ACC112 (cell line): ENCODE measurements at regions not wholly inside any gene's neighbourhood (a gene's known extent, or its start where the extent isn't known, plus 50 kb on each side); places are given as distances from the start of the nearest gene placed in this dataset.

ENCODE experiments used
- H2AFZ ChIP-seq: fragments of 200-600 bp; sonication (generic); one replicate; pipeline ENCODE4 v1.6.0; 2017; ENCODE audit warnings: antibody characterized with exemption, low read length; ENCODE audit not compliant: unreplicated experiment
- H3K27ac ChIP-seq: fragments of 200-600 bp; sonication (generic); 2 replicates; pipeline ENCODE4 v1.5.1; 2014; ENCODE audit warnings: low read depth, mild to moderate bottlenecking, antibody characterized with exemption, low read length, moderate library complexity
- H3K27me3 ChIP-seq: fragments of 200-600 bp; sonication (generic); 2 replicates; pipeline ENCODE4 v1.6.1; 2014; ENCODE audit warnings: mild to moderate bottlenecking, antibody characterized with exemption, low read length, moderate library complexity, mixed read lengths; ENCODE audit not compliant: insufficient read depth
- H3K36me3 ChIP-seq: fragments of 200-600 bp; sonication (generic); 2 replicates; pipeline ENCODE4 v1.6.1; 2016; ENCODE audit warnings: mild to moderate bottlenecking, antibody characterized with exemption, low read length, moderate library complexity, mixed read lengths; ENCODE audit not compliant: insufficient read depth
- H3K4me1 ChIP-seq: fragments of 200-600 bp; sonication (generic); one replicate; pipeline ENCODE4 v1.6.1; 2016; ENCODE audit warnings: low read length, mixed read lengths; ENCODE audit not compliant: insufficient read depth, unreplicated experiment, control insufficient read depth
- H3K4me3 ChIP-seq: fragments of 200-600 bp; sonication (generic); 2 replicates; pipeline ENCODE4 v1.5.1; 2014; ENCODE audit warnings: mild to moderate bottlenecking, low read depth, low read length
- H3K79me2 ChIP-seq: fragments of 200-600 bp; sonication (generic); one replicate; pipeline ENCODE4 v1.6.0; 2016; ENCODE audit warnings: low read length; ENCODE audit not compliant: control insufficient read depth, unreplicated experiment, insufficient read depth

DNA sequence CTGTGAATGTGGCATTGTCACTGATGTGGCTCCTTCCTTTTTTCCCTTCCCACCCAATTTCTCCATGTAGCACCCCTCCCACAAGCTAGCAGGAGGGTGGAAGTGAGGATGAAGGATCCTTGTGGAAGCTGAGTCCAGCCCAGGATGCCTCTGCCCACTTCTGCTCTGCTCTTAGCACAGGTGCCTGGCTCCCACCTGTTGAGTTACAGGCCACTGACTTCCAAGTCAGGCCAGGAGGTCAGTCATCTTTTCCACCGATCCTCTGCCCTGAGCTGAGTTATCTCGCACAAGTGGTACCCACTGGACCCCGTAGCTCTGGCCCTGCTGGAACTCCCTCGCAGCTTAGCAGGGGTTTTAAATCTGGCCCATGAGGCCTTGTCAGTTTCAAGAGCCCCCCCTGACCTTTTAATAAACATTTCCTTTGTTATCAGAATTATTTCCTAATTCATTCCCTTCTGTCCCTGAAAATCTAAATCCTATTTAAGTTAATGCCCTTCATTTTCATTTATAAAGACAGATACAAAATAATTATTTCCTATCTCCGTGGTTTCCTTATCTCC, 125.3 kb upstream of the CADM1 start:
- no peaks in the 10 kb centered on the region for H3K36me3 ChIP-seq
- H3K27me3 ChIP-seq, result no peaks in the 10 kb centered on the region
- H3K79me2 ChIP-seq, result no peaks in the 10 kb centered on the region
- no peak overlapping the region for H3K27ac ChIP-seq
- no peak overlapping the region for H2AFZ ChIP-seq
- no peaks in the 10 kb centered on the region for H3K4me1 ChIP-seq
- no peak overlapping the region for H3K4me3 ChIP-seq

GRCh38 chr11:115627666-115628460, 123.6 kb upstream of the CADM1 start:
- Histone ChIP-seq H3K27ac (no peak overlapping the region), H3K4me1 (no peaks in the 10 kb centered on the region), H3K27me3 (no peaks in the 10 kb centered on the region), H3K36me3 (no peaks in the 10 kb centered on the region), H3K4me3 (no peak overlapping the region), H2AFZ (no peak overlapping the region), H3K79me2 (no peaks in the 10 kb centered on the region)

DNA sequence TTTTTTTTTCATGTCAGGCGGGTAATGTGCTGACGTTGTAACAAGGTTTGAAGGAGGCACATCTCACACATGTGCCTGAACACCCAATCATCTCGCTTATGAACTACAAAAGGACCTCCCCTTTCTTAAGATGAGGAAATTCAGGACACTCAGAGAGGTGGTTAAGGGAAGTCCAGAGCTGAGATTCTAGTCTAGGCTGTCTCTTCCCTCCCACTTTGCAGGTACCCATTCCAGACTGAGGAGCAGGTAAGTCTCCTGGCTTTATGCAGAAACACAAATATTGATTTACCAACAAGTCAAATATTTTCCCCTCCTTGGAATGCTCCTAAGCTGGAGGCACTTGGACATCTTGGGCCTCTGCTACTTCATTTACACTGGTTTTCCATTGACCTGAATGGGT, 122.9 kb upstream of the CADM1 start:
- Histone ChIP-seq H3K4me1 (no peaks in the 10 kb centered on the region), H3K27me3 (no peaks in the 10 kb centered on the region), H3K27ac (no peak overlapping the region), H3K79me2 (no peaks in the 10 kb centered on the region), H3K36me3 (no peaks in the 10 kb centered on the region), H2AFZ (no peak overlapping the region), H3K4me3 (no peak overlapping the region)

- no peak overlapping the region for H3K27ac ChIP-seq
- no peaks in the 10 kb centered on the region for H3K36me3 ChIP-seq
- no peaks in the 10 kb centered on the region for H3K4me1 ChIP-seq
- no peaks in the 10 kb centered on the region for H3K79me2 ChIP-seq
- H3K4me3 ChIP-seq, result no peak overlapping the region
- H2AFZ ChIP-seq, result no peak overlapping the region
- H3K27me3 ChIP-seq, result no peaks in the 10 kb centered on the region
Observed at GRCh38 chr11:115626414-115626813, 122.2 kb upstream of the CADM1 start.

DNA sequence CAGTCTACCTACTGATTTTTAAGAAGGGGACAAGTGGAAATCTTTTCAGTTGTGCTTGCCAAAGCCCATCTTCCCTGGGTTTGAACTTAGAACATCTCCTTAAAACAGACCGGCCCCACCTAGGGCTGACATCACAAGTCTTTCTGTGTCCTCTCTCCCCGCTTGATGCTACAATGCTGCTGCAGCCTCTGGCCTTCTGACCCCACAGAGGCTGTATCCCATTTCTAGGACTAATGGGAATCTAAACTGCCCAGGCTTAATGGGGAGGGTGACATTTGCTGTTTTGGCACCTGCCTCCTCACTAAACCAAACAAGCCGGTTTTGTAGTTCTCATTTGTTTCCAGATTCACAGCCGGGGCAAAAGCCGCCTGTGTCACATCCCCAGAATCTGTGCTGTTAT, 121.3 kb upstream of the CADM1 start:
- no peak overlapping the region for H3K4me3 ChIP-seq
- no peak overlapping the region for H2AFZ ChIP-seq
- H3K27me3 ChIP-seq, result no peaks in the 10 kb centered on the region
- H3K27ac ChIP-seq, result no peak overlapping the region
- H3K36me3 ChIP-seq, result no peaks in the 10 kb centered on the region
- H3K79me2 ChIP-seq, result no peaks in the 10 kb centered on the region
- H3K4me1 ChIP-seq, result no peaks in the 10 kb centered on the region

DNA sequence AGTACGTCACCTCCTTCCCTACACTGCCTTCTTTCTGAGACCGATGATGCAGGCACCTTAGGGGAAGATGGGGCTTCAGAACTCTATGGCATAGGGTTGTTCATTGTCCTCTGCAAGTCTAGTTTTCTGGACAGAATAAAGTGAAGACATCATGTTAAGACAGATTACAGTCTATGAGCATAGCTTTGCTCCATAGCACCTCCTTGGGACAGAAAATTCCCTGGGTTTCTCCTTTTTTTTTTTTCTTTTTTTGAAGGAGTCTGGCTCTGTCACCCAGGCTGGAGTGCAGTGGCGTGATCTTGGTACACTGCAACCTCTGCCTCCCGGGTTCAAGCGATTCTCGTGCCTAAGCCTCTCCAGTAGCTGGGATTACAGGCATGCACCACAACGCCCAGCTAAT, 119.8 kb upstream of the CADM1 start:
- H3K4me3 ChIP-seq, result no peak overlapping the region
- H2AFZ ChIP-seq, result no peak overlapping the region
- no peaks in the 10 kb centered on the region for H3K36me3 ChIP-seq
- H3K79me2 ChIP-seq, result no peaks in the 10 kb centered on the region
- H3K4me1 ChIP-seq, result no peaks in the 10 kb centered on the region
- H3K27ac ChIP-seq, result no peak overlapping the region
- H3K27me3 ChIP-seq, result no peaks in the 10 kb centered on the region

- H3K4me3 ChIP-seq, result no peak overlapping the region
- H3K36me3 ChIP-seq, result no peaks in the 10 kb centered on the region
- no peaks in the 10 kb centered on the region for H3K79me2 ChIP-seq
- no peak overlapping the region for H3K27ac ChIP-seq
- no peak overlapping the region for H2AFZ ChIP-seq
- no peaks in the 10 kb centered on the region for H3K4me1 ChIP-seq
- no peaks in the 10 kb centered on the region for H3K27me3 ChIP-seq
Observed at GRCh38 chr11:115623021-115623451, 118.8 kb upstream of the CADM1 start.

DNA sequence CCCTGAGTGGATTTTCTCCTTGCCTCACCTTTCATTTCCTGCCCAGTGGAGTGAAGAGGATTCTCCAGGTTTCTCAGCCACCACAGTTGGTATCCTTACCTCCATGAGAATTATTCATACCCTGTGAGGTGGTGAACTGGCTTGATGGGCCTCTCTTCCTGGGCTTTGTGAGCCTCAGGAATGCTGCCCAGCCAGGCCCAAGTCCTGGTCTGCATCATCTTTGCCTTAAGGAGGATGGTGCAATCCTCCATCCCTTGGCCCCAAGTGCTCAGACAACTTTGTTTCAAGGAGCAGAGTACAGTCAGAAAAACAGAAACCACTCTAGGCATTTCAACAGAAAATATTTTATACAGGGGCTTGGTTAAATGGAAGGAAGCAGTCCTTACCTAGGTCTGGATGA, 114.2 kb upstream of the CADM1 start:
- H3K36me3 ChIP-seq, result no peaks in the 10 kb centered on the region
- H3K4me3 ChIP-seq, result no peak overlapping the region
- H3K27ac ChIP-seq, result no peak overlapping the region
- no peaks in the 10 kb centered on the region for H3K27me3 ChIP-seq
- no peaks in the 10 kb centered on the region for H3K4me1 ChIP-seq
- no peaks in the 10 kb centered on the region for H3K79me2 ChIP-seq
- no peak overlapping the region for H2AFZ ChIP-seq

- H3K27me3 ChIP-seq, result no peaks in the 10 kb centered on the region
- H3K4me3 ChIP-seq, result no peak overlapping the region
- H3K36me3 ChIP-seq, result no peaks in the 10 kb centered on the region
- no peak overlapping the region for H3K27ac ChIP-seq
- H3K79me2 ChIP-seq, result no peaks in the 10 kb centered on the region
- no peak overlapping the region for H2AFZ ChIP-seq
- H3K4me1 ChIP-seq, result no peaks in the 10 kb centered on the region
Observed at GRCh38 chr11:115617767-115618166, 113.6 kb upstream of the CADM1 start.

- no peaks in the 10 kb centered on the region for H3K36me3 ChIP-seq
- H3K4me1 ChIP-seq, result no peaks in the 10 kb centered on the region
- H2AFZ ChIP-seq, result no peak overlapping the region
- no peak overlapping the region for H3K27ac ChIP-seq
- H3K27me3 ChIP-seq, result no peaks in the 10 kb centered on the region
- no peak overlapping the region for H3K4me3 ChIP-seq
- H3K79me2 ChIP-seq, result no peaks in the 10 kb centered on the region
Observed at GRCh38 chr11:115616971-115617370, 112.8 kb upstream of the CADM1 start.

DNA sequence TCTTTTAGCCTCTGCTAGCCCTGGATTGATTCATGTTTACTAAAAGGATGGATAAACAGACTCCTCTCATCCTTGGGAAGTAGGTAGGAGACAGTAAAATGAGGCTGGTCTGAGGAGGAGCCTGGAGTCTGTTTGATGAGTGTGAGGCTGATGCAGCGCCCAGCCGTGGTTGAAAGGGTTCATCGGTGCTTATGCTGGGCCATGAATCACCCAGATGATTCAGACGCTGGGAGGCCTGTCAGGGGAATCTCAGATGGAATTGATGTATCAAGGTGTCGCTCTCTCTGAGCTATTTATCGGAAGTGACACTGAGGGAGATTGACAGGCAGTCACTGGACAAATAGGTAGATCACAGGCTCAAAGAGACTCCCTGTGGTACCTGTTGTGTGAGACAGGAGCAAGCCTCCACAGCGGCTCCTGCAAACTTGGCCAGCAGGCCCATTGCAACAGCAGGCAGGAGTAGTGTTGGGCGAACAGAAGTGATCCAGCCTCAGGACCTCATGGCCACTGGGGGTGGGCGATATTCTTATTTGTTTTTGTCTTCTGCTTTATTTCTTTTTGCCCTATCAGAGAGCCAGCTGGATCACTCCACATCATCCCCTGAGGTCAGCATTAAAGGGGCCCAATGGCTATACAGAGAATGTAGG, 109.9 kb upstream of the CADM1 start:
- no peaks in the 10 kb centered on the region for H3K27me3 ChIP-seq

More for the DNA sequence above, 109.9 kb upstream of the CADM1 start:
- no peaks in the 10 kb centered on the region for H3K36me3 ChIP-seq
- no peak overlapping the region for H3K4me3 ChIP-seq
- H3K79me2 ChIP-seq, result no peaks in the 10 kb centered on the region
- no peaks in the 10 kb centered on the region for H3K4me1 ChIP-seq
- H2AFZ ChIP-seq, result no peak overlapping the region
- H3K27ac ChIP-seq, result no peak overlapping the region
